Natural killer cell (primary cell): ENCODE measurements at regions not wholly inside any gene's neighbourhood (a gene's known extent, or its start where the extent isn't known, plus 50 kb on each side); places are given as distances from the start of the nearest gene placed in this dataset.
"Not testable (repeated sequence)": the region's sequence is repeated elsewhere in the genome, so short reads cannot be mapped to it uniquely, and the experiment has no call there.

ENCODE experiments used
- ATAC-seq, 3 donors: fragments of 150-1000 bp in 2 of 3; fragments of 200-7000 bp in 1 of 3; cut with Tn5 transposase; 1 replicate in 1 of 3; 2 replicates in 2 of 3; pipeline ENCODE4 v1.10.0; 2021; ENCODE audit warnings: mild to moderate bottlenecking in 2 of 3, moderate library complexity in 2 of 3
- DNase-seq, 2 donors: peaks; one replicate each; pipeline versions ENCODE4 v3.0.0 to v3.0.0-alpha.2; 2013 to 2021; ENCODE audit warnings: mixed read lengths in 1 of 2
- H3K27ac ChIP-seq: one replicate; pipeline ENCODE4 v1.5.1; 2013; ENCODE audit warnings: mild to moderate bottlenecking, low read length
- H3K27me3 ChIP-seq: one replicate; pipeline ENCODE4 v1.6.1; 2013; ENCODE audit warnings: low read length; ENCODE audit not compliant: control insufficient read depth, insufficient read depth
- H3K36me3 ChIP-seq: one replicate; pipeline ENCODE4 v1.6.1; 2013; ENCODE audit warnings: low read length; ENCODE audit not compliant: control insufficient read depth, insufficient read depth
- H3K4me1 ChIP-seq: one replicate; pipeline ENCODE4 v1.6.1; 2013; ENCODE audit warnings: low read length; ENCODE audit not compliant: control insufficient read depth, insufficient read depth
- H3K4me3 ChIP-seq: one replicate; pipeline ENCODE4 v1.5.1; 2013; ENCODE audit warnings: low read length
- H3K9me3 ChIP-seq: one replicate; pipeline ENCODE4 v1.6.1; 2013; ENCODE audit warnings: low read length; ENCODE audit not compliant: control insufficient read depth, insufficient read depth
- H3K27ac Mint-ChIP-seq, 2 donors: one replicate each; pipeline ENCODE4 v1.8.0; 2022; ENCODE audit warnings: mild to moderate bottlenecking in 2 of 2, mixed read lengths in 2 of 2, moderate library complexity in 1 of 2
- H3K27me3 Mint-ChIP-seq, 2 donors: one replicate each; pipeline ENCODE4 v1.8.0; 2022; ENCODE audit warnings: low read depth in 2 of 2, mixed read lengths in 2 of 2
- H3K36me3 Mint-ChIP-seq: one replicate; pipeline ENCODE4 v1.8.0; 2022; ENCODE audit warnings: mixed read lengths
- H3K4me1 Mint-ChIP-seq, 2 donors: one replicate each; pipeline ENCODE4 v1.8.0; 2022; ENCODE audit warnings: mixed read lengths in 2 of 2
- H3K4me3 Mint-ChIP-seq: one replicate; pipeline ENCODE4 v1.8.0; 2022; ENCODE audit warnings: mild to moderate bottlenecking, moderate library complexity, mixed read lengths
- H3K9me3 Mint-ChIP-seq, 2 donors: one replicate each; pipeline ENCODE4 v1.8.0; 2022; ENCODE audit warnings: mixed read lengths in 2 of 2
- CTCF ChIP-seq: fragments of 200-600 bp; IDR thresholded peaks from one replicate; pipeline ENCODE4 v1.8.0; 2022; ENCODE audit warnings: antibody characterized with exemption
- WGBS: methylation state at CpG from one replicate; pipeline ENCODE4 v1.1.7; 2013; ENCODE audit warnings: missing lambda C conversion rate; ENCODE audit not compliant: insufficient coverage; 5-methylcytosine and 5-hydroxymethylcytosine counted together
- intact Hi-C: fragments of 100-400 bp; cut with micrococcal nuclease; formaldehyde crosslinking; loops from one replicate; pipeline ENCODE4 v1.14.2; 2022

- Mint-ChIP-seq H3K36me3 (no peaks in the 10 kb centered on the region), H3K4me3 (no peak overlapping the region), H3K9me3 (peaks cover 3 to 6% of the 10 kb centered on the region in 2 donors), H3K4me1 (no peaks in the 10 kb centered on the region), H3K27me3 (no peaks in the 10 kb centered on the region), H3K27ac (no peak overlapping the region)
- DNase-seq: no peak
- intact Hi-C loops: no loop called here
- 88% methylated on average over 3 of the region's 3 CpGs for WGBS
- H3K4me3 ChIP-seq: no peak overlapping the region
- no peaks in the 10 kb centered on the region for H3K9me3 ChIP-seq
- TF ChIP-seq CTCF: no peak
- H3K27ac ChIP-seq: no peak overlapping the region
- no peaks in the 10 kb centered on the region for H3K4me1 ChIP-seq
- H3K27me3 ChIP-seq: no peaks in the 10 kb centered on the region
- no peak for ATAC-seq
- H3K36me3 ChIP-seq: no peaks in the 10 kb centered on the region
These were observed 554.6 kb downstream of the NLGN4X start for GRCh38 chrX:5674036-5674435.

- Histone ChIP-seq H3K27ac (no peak overlapping the region), H3K27me3 (no peaks in the 10 kb centered on the region), H3K4me1 (no peaks in the 10 kb centered on the region), H3K4me3 (no peak overlapping the region), H3K9me3 (no peaks in the 10 kb centered on the region), H3K36me3 (no peaks in the 10 kb centered on the region)
- Mint-ChIP-seq H3K4me3 (no peak overlapping the region), H3K27ac (no peak overlapping the region), H3K9me3 (peaks cover 3 to 8% of the 10 kb centered on the region in 2 donors), H3K36me3 (no peaks in the 10 kb centered on the region), H3K4me1 (no peaks in the 10 kb centered on the region), H3K27me3 (no peaks in the 10 kb centered on the region)
- DNase-seq (no peak), ATAC-seq (no peak)
- intact Hi-C loops: no loop called here
- TF ChIP-seq CTCF: no peak
- 68% methylated on average over 2 of the region's 2 CpGs for WGBS
These were observed 556.6 kb downstream of the NLGN4X start for GRCh38 chrX:5672099-5672498.

- H3K4me3 Mint-ChIP-seq, ATAC-seq, H3K36me3 Mint-ChIP-seq, H3K4me1 ChIP-seq, H3K27me3 Mint-ChIP-seq, H3K9me3 ChIP-seq, H3K27ac Mint-ChIP-seq, H3K27ac ChIP-seq, DNase-seq, H3K27me3 ChIP-seq, H3K36me3 ChIP-seq, intact Hi-C loops, H3K4me3 ChIP-seq, H3K4me1 Mint-ChIP-seq: not testable (repeated sequence)
- 93% methylated on average over 3 of the region's 4 CpGs for WGBS
- H3K9me3 Mint-ChIP-seq: peaks cover 11 to 13% of the 10 kb centered on the region in 2 donors
These were observed 562.0 kb downstream of the NLGN4X start for GRCh38 chrX:5666689-5667088.

GRCh38 chrX:5656544-5656943 is 572.1 kb downstream of the NLGN4X start:
- Histone ChIP-seq H3K27me3 (no peaks in the 10 kb centered on the region), H3K27ac (no peak overlapping the region), H3K4me3 (no peak overlapping the region), H3K4me1 (no peaks in the 10 kb centered on the region), H3K36me3 (no peaks in the 10 kb centered on the region), H3K9me3 (no peaks in the 10 kb centered on the region)
- Mint-ChIP-seq H3K27ac (no peak overlapping the region), H3K36me3 (peaks cover 7% of the 10 kb centered on the region), H3K4me1 (no peaks in the 10 kb centered on the region), H3K4me3 (no peak overlapping the region), H3K9me3 (peaks cover 6 to 16% of the 10 kb centered on the region in 2 donors), H3K27me3 (no peaks in the 10 kb centered on the region)
- TF ChIP-seq CTCF: no peak
- ATAC-seq (no peak), DNase-seq (no peak)
- intact Hi-C loops: no loop called here
